ENCODE measurements at regions not wholly inside any gene's neighbourhood (a gene's known extent, or its start where the extent isn't known, plus 50 kb on each side); places are given as distances from the start of the nearest gene placed in this dataset.

GRCh38 chr2:134019871-134020270 lies 234.0 kb upstream of the MGAT5 start:
- no peak for DNase-seq (ENCODE audit: low spot score)
- CTCF ChIA-PET: no interaction called here
- intact Hi-C loops (cut with micrococcal nuclease; ENCODE audit: unreplicated experiment): no loop called here
- POLR2A ChIA-PET (ENCODE audit: low non-redundant PET): no interaction called here
- Histone ChIP-seq H3K4me1 (ENCODE audit: insufficient read depth, low read length, poor library complexity, severe bottlenecking) (no peaks in the 10 kb centered on the region), H3K4me3 (ENCODE audit: low read depth, low read length, poor library complexity, severe bottlenecking) (no peak overlapping the region), H3K9me3 (ENCODE audit: low read depth, low read length, poor library complexity, severe bottlenecking) (no peaks in the 10 kb centered on the region), H3K27ac (ENCODE audit: low read depth, low read length, poor library complexity, severe bottlenecking) (no peak overlapping the region), H3K27me3 (replicated peaks; ENCODE audit: insufficient read depth, low read depth, low read length, poor library complexity) (peaks cover 6% of the 10 kb centered on the region), H3K36me3 (ENCODE audit: insufficient read depth, low read length, poor library complexity, severe bottlenecking) (no peaks in the 10 kb centered on the region)
- BruUV-seq (replicated peaks): no TSS peak
- TF ChIP-seq EZH2 (IDR thresholded peaks at IDR 0.05; ENCODE audit: borderline replicate concordance, low read depth, low read length, poor library complexity, severe bottlenecking) (no peak), CTCF (conservative IDR thresholded peaks at IDR 0.05; ENCODE audit: low read depth, low read length) (no peak)

GRCh38 chr2:134020608-134021007 lies 233.3 kb upstream of the MGAT5 start:
- no TSS peak for BruUV-seq (replicated peaks)

GRCh38 chr2:134021830-134022524 lies 231.9 kb upstream of the MGAT5 start:
- Histone ChIP-seq H3K9me3 (ENCODE audit: low read depth, low read length, poor library complexity, severe bottlenecking) (no peaks in the 10 kb centered on the region), H3K4me1 (ENCODE audit: insufficient read depth, low read length, poor library complexity, severe bottlenecking) (no peaks in the 10 kb centered on the region), H3K27ac (ENCODE audit: low read depth, low read length, poor library complexity, severe bottlenecking) (no peak overlapping the region), H3K27me3 (replicated peaks; ENCODE audit: insufficient read depth, low read depth, low read length, poor library complexity) (peaks cover 4% of the 10 kb centered on the region), H3K4me3 (ENCODE audit: low read depth, low read length, poor library complexity, severe bottlenecking) (no peak overlapping the region), H3K36me3 (ENCODE audit: insufficient read depth, low read length, poor library complexity, severe bottlenecking) (no peaks in the 10 kb centered on the region)
- ChIA-PET POLR2A (ENCODE audit: low non-redundant PET) (no interaction called here), CTCF (no interaction called here)
- intact Hi-C loops (cut with micrococcal nuclease; ENCODE audit: unreplicated experiment): no loop called here
- no peak for DNase-seq (ENCODE audit: low spot score)
- TF ChIP-seq EZH2 (IDR thresholded peaks at IDR 0.05; ENCODE audit: borderline replicate concordance, low read depth, low read length, poor library complexity, severe bottlenecking) (no peak), CTCF (conservative IDR thresholded peaks at IDR 0.05; ENCODE audit: low read depth, low read length) (no peak)
- no TSS peak for BruUV-seq (replicated peaks)

More at GRCh38 chr2:134020608-134021007, 233.3 kb upstream of the MGAT5 start:
- no peak for DNase-seq (ENCODE audit: low spot score)
- no peaks in the 10 kb centered on the region for H3K4me1 ChIP-seq (ENCODE audit: insufficient read depth, low read length, poor library complexity, severe bottlenecking)
- H3K27me3 ChIP-seq (replicated peaks; ENCODE audit: insufficient read depth, low read depth, low read length, poor library complexity): peaks cover 4% of the 10 kb centered on the region
- ChIA-PET CTCF (no interaction called here), POLR2A (ENCODE audit: low non-redundant PET) (no interaction called here)
- no peaks in the 10 kb centered on the region for H3K36me3 ChIP-seq (ENCODE audit: insufficient read depth, low read length, poor library complexity, severe bottlenecking)
- no peaks in the 10 kb centered on the region for H3K9me3 ChIP-seq (ENCODE audit: low read depth, low read length, poor library complexity, severe bottlenecking)
- no peak for TF ChIP-seq EZH2 (IDR thresholded peaks at IDR 0.05; ENCODE audit: borderline replicate concordance, low read depth, low read length, poor library complexity, severe bottlenecking)
- TF ChIP-seq CTCF (conservative IDR thresholded peaks at IDR 0.05; ENCODE audit: low read depth, low read length): no peak
- intact Hi-C loops (cut with micrococcal nuclease; ENCODE audit: unreplicated experiment): no loop called here
- no peak overlapping the region for H3K27ac ChIP-seq (ENCODE audit: low read depth, low read length, poor library complexity, severe bottlenecking)
- H3K4me3 ChIP-seq (ENCODE audit: low read depth, low read length, poor library complexity, severe bottlenecking): no peak overlapping the region

Measured in A673 (cell line).